Limb (tissue), 2 donors: ENCODE measurements at regions not wholly inside any gene's neighbourhood (a gene's known extent, or its start where the extent isn't known, plus 50 kb on each side); places are given as distances from the start of the nearest gene placed in this dataset.
A peak's percentile ranks its signal among the peaks of the same experiment; 100 is the strongest.

Experiments used
- DNase-seq, 2 donors: peaks; one replicate each; pipeline ENCODE4 v3.0.0-alpha.2; 2016; ENCODE audit errors: extremely low spot score in 2 of 2

GRCh38 chr2:2834516-2835254, 503.6 kb upstream of the MYT1L start:
- no peak for DNase-seq

- DNase-seq, result no peak
Observed at GRCh38 chr2:2834105-2834504, 503.0 kb upstream of the MYT1L start.

GRCh38 chr2:2832657-2833056, 501.6 kb upstream of the MYT1L start:
- no peak for DNase-seq

GRCh38 chr2:2831633-2832032, 500.6 kb upstream of the MYT1L start:
- peak in 1 of 2 donors; percentile 27 for DNase-seq

DNA sequence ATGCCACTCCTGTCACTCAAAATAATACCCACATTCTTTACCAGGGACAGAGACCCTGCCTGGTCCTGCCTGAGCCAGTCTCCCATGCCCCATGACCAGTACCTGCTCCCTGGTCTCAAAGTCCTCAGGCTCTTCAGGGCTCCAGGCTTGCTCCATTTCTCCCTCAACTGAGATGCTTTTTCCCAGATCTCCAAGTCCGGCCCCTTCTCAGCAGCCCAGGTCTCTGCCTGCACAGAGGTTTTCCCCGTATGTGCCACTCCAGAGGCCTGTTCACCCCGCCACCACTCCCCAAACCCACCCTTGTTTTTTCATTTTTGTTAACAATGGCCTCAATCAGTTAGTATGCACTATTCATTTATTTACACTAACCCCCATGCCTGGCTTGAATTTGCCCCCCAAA, 499.5 kb upstream of the MYT1L start:
- DNase-seq, result peak in 1 of 2 donors; percentile 8

GRCh38 chr2:2828774-2829368, 497.8 kb upstream of the MYT1L start:
- peak in 1 of 2 donors; percentile 47 for DNase-seq

DNA sequence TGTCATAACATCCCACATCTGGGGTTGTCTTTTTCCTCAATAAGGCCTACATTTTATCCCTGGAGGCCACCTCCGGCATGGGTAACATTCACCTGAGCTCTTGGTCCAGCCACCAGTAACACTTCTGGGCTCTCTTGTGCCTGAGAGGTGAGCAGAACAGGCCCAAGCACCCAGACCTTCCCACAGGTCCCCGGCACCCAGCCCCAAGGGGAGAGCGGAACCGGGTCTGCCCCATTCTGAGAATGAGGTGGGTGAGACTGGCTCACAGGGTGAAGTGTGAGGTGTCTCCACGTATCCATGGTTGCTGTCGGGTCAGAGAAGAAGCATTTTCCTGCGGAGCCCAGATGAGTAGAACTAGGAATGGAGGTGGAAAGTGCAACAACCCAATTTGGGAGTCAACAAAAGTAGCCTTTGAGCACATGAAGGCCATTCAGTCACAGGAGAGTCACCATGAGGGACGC, 496.7 kb upstream of the MYT1L start:
- DNase-seq, result peak in 1 of 2 donors; percentile 17

GRCh38 chr2:2827046-2827636, 496.1 kb upstream of the MYT1L start:
- DNase-seq, result peak in 1 of 2 donors; percentile 16

GRCh38 chr2:2826621-2827020, 495.5 kb upstream of the MYT1L start:
- peak in 1 of 2 donors; percentile 18 for DNase-seq

DNA sequence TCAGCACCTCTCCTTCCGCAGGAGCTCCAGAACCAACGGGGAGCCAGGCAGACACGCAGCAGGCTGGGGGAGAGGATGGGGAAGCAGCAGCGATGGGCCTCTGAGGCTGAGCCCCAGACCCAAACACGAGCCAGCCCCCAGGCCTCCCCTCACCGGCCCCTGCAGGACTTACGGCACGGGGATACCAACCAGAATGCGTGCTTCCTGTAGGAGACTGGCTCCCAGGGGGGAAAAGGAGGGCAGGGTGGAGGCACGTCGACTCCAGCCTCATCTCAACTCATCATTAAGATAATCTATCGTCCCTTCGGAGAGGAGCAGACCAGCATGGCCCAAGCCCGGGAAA, 495.1 kb upstream of the MYT1L start:
- DNase-seq, result no peak

DNA sequence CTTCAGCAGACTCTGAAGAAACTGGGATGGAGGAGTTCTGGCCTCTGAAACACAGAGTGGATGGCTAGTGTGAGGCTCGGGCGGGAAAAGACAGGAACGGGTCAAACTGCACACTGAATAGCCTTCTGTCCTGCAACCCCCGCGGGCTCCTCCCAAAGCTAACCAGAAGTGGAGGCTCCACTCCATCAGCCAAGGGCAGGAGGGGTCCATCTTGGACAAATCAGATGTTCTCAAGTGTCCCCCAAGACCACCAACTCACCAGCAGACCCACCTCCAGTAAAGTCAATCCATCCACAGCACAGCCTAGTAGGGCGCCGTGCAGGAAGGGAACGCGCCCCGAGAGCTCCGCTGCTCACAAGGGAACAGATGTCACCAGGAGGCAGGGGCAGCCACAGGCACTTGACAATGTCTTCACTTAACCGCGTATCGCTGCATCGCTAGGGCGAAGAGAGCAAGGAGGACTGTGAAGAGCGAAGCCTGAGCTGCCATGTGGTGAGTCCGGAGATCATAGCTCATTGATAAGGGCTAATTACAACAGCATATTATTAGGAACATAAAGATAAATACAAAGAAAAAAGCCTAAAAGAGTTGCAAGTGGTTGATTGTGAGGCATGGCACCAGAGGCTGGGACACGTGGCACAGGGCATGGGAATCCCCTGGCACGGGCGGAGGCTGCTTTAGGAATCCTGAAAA, 494.6 kb upstream of the MYT1L start:
- peak in 1 of 2 donors; percentile 14 for DNase-seq

GRCh38 chr2:2825062-2825461, 494.0 kb upstream of the MYT1L start:
- no peak for DNase-seq

- DNase-seq, result no peak
Observed at GRCh38 chr2:2824588-2824987, 493.5 kb upstream of the MYT1L start.

- no peak for DNase-seq
Observed at GRCh38 chr2:2823061-2823753, 492.1 kb upstream of the MYT1L start.

GRCh38 chr2:2822143-2822542, 491.1 kb upstream of the MYT1L start:
- DNase-seq, result no peak

DNA sequence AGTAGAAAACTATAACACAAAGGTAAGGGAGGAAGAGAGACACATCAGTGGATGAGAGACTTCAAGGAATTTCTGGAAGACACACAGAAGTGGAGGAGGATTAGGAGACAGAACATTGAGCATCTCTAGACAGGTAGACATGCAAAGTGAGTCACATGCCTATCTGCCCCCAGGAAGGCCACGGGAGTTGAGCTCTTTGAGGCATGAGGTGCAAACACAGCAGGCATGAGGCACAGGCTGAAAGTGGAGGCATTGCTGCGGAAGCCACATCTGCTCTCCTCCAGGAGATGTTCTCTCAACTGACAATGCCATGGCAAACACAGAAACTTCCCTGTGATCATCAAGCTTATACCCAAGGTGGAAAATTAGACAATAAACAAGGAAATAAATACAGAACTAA, 481.6 kb upstream of the MYT1L start:
- DNase-seq, result no peak

DNA sequence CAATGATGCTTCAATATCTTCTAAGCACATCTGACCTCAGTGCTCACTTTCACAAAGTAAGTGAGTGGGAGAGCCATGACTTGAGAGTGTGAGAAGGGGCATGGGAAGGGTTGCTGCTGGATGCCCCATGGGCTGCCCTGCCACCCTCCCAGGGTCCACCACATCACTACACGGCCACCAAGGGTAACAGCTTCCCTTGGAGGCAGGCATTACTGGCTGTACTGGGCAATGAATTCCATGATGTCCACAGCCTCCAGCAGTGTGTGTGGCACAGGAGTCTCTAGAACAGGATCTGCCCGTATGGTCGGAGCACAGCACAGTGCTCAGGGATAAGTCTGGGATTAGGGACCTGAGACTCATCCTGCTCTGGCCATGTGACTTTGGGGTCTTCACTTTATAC, 481.0 kb upstream of the MYT1L start:
- no peak for DNase-seq

DNA sequence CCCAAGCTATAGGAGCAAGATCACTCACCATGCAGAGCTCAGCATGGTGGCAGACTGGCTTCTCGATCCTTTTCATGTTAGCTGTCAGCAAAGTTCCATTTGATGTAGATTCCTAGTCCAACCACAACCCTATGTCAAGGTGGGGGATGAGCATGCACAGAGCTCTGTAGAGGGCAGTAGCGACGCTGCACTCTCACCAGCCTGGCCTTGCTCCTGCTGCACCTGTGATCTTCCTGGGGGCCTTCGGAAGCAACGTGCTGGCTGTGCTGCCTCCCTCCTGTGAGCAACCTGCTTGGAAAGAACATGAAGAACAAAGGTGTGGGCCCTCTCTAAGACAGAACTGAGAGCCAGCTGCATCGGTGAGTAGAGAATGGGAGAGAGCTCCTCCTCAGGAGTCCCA, 479.4 kb upstream of the MYT1L start:
- peak in 1 of 2 donors; percentile 16 for DNase-seq

DNA sequence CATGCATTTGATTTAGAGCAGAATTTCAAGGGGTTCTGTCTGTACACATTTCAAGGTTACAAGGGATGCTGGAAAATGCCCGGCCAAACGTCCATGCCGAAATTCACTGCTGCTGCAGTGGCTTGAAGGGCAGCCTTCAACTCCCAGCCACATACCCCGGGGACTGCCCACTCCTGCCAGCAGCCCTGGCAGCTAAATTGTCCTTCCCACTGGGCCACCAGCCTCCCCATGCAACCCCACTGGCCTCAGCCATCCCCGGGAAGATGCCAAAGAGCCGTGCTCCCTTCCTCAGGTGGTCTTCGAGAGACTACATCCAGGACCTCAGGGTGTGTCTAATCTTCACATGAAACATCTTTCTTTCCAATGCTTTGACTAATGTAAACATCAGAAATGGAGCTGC, 478.7 kb upstream of the MYT1L start:
- DNase-seq, result no peak

DNA sequence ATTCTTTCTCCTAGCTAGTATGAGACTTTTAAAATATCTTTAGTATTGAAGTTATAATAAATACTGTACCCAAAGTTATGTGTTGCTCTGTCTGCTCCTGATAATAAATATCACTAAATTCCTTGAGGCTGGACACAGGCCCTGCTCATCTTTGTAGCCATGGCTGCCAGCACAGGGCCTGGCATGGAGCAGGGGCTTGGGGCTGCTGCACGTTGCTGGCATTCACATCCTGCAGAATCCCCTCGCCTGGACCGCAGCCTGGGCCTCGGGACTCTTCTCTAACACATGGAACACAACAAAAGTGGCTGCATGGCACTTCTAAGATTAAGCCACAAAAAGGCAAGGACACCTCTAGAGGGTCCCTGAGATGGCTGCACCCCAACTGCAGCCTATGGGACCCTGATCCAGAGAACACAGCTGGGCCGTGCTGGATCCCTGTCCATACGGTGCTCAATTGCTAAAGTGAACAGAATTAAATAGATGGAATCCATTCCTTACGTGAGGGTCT, 477.5 kb upstream of the MYT1L start:
- peak in 1 of 2 donors; percentile 8 for DNase-seq

- DNase-seq, result peak in 1 of 2 donors; percentile 12
Observed at GRCh38 chr2:2806711-2807110, 475.6 kb upstream of the MYT1L start.
